ENCODE measurements at regions not wholly inside any gene's neighbourhood (a gene's known extent, or its start where the extent isn't known, plus 50 kb on each side); places are given as distances from the start of the nearest gene placed in this dataset.

DNA sequence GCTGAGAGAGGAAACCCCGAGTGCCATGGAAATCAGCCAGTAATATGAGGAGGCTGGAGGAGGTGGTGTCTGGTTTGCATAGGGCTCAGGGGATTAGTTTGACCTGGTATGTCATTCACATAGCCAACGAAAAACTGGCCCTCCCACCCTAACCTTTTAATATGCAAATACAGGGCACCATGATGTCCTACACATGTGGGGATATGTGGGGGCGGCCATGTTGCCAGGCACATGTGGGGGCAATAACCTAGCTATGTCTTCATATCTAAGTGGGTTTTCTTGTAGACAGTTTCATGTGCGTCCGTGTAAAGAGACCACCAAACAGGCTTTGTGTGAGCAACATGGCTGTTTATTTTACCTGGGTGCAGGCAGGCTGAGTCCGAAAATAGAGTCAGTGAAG lies 110.1 kb downstream of the MOBP start:
- TF ChIP-seq, protein P1, sequence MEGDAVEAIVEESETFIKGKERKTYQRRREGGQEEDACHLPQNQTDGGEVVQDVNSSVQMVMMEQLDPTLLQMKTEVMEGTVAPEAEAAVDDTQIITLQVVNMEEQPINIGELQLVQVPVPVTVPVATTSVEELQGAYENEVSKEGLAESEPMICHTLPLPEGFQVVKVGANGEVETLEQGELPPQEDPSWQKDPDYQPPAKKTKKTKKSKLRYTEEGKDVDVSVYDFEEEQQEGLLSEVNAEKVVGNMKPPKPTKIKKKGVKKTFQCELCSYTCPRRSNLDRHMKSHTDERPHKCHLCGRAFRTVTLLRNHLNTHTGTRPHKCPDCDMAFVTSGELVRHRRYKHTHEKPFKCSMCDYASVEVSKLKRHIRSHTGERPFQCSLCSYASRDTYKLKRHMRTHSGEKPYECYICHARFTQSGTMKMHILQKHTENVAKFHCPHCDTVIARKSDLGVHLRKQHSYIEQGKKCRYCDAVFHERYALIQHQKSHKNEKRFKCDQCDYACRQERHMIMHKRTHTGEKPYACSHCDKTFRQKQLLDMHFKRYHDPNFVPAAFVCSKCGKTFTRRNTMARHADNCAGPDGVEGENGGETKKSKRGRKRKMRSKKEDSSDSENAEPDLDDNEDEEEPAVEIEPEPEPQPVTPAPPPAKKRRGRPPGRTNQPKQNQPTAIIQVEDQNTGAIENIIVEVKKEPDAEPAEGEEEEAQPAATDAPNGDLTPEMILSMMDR (conservative IDR thresholded peaks at IDR 0.05; ENCODE audit: low read depth, low read length), result no peak
- TF ChIP-seq POLR2A (IDR thresholded peaks at IDR 0.05; ENCODE audit: low read depth, low read length), result no peak
- no peak for TF ChIP-seq RAD21 (IDR thresholded peaks at IDR 0.05; ENCODE audit: low read length)
- no peak for TF ChIP-seq MAFK (IDR thresholded peaks at IDR 0.05; ENCODE audit: low read depth, low read length)
- no peak for TF ChIP-seq MAZ (IDR thresholded peaks at IDR 0.05; ENCODE audit: borderline replicate concordance, low read depth, low read length)
- no peak for TF ChIP-seq FOS (IDR thresholded peaks at IDR 0.05; ENCODE audit: low read depth, low read length)
- no peak for TF ChIP-seq CEBPB (IDR thresholded peaks at IDR 0.05; ENCODE audit: low read depth, low read length)
- TF ChIP-seq, protein P2, sequence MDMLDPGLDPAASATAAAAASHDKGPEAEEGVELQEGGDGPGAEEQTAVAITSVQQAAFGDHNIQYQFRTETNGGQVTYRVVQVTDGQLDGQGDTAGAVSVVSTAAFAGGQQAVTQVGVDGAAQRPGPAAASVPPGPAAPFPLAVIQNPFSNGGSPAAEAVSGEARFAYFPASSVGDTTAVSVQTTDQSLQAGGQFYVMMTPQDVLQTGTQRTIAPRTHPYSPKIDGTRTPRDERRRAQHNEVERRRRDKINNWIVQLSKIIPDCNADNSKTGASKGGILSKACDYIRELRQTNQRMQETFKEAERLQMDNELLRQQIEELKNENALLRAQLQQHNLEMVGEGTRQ (IDR thresholded peaks at IDR 0.05; ENCODE audit: low read depth, low read length), result no peak
- no peak for TF ChIP-seq RFX5 (IDR thresholded peaks at IDR 0.05; ENCODE audit: low read depth, low read length)
- TF ChIP-seq, protein P3, sequence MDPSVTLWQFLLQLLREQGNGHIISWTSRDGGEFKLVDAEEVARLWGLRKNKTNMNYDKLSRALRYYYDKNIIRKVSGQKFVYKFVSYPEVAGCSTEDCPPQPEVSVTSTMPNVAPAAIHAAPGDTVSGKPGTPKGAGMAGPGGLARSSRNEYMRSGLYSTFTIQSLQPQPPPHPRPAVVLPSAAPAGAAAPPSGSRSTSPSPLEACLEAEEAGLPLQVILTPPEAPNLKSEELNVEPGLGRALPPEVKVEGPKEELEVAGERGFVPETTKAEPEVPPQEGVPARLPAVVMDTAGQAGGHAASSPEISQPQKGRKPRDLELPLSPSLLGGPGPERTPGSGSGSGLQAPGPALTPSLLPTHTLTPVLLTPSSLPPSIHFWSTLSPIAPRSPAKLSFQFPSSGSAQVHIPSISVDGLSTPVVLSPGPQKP (IDR thresholded peaks at IDR 0.05; ENCODE audit: borderline replicate concordance, low read depth, low read length), result no peak
- no peak for TF ChIP-seq SMC3 (IDR thresholded peaks at IDR 0.05; ENCODE audit: low read depth, low read length)
- no peak for TF ChIP-seq MXI1 (IDR thresholded peaks at IDR 0.05; ENCODE audit: borderline replicate concordance, low read depth, low read length)
- no peak for TF ChIP-seq NFE2L2 (IDR thresholded peaks at IDR 0.05; ENCODE audit: low read depth, low read length)

All from IMR-90 (cell line).